ENCODE measurements at regions not wholly inside any gene's neighbourhood (a gene's known extent, or its start where the extent isn't known, plus 50 kb on each side); places are given as distances from the start of the nearest gene placed in this dataset.

DNA sequence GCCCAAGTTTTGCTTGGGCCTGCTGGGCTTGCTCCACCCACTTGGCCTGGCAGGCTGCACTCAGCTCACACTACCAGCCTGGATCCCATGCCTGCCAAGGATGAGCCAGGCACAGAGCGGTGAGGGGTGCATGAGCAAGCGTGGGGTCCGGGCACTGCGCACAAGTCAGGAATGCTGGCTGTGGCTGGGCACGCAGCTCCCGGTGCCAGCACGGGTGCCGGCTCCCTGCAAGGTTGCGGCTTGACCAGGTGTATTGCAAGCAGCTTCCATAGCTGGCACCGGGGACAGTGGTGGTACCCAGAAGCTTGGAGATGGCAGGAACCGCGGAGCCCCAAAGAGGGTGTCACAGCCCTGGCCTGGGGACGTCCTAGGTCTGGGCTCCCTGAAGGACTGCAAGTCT lies 224.4 kb upstream of the NRIP1 start:
- H3K27ac Mint-ChIP-seq: no peak overlapping the region
- no peaks in the 10 kb centered on the region for H3K27me3 ChIP-seq (ENCODE audit: control insufficient read depth in 2 of 2, insufficient read depth in 2 of 2, low read length in 2 of 2)
- H3K4me1 ChIP-seq (ENCODE audit: control insufficient read depth in 1 of 2, insufficient read depth in 2 of 2, low read length in 2 of 2): no peaks in the 10 kb centered on the region
- H3K4me2 ChIP-seq (replicated peaks; ENCODE audit: extremely low read depth, low read length, poor library complexity, severe bottlenecking): no peak overlapping the region
- no peaks in the 10 kb centered on the region for H4K20me1 ChIP-seq (ENCODE audit: insufficient read depth, low read length)
- no peaks in the 10 kb centered on the region for H3K27me3 Mint-ChIP-seq (ENCODE audit: low read depth in 3 of 3)
- H3K9me3 ChIP-seq (replicated peaks in 1 of 2; ENCODE audit: control insufficient read depth in 1 of 2, insufficient read depth in 1 of 2, low read length in 2 of 2): no peaks in the 10 kb centered on the region
- H3K9ac ChIP-seq (ENCODE audit: insufficient read depth, low read length, poor library complexity, severe bottlenecking): no peak overlapping the region
- H3K9me3 Mint-ChIP-seq: peaks cover 0 to 12% (median 2%) of the 10 kb centered on the region in 7 donors
- H3K4me3 ChIP-seq (replicated peaks in 1 of 3; ENCODE audit: low read depth in 2 of 3, low read length in 3 of 3): no peak overlapping the region
- no peaks in the 10 kb centered on the region for H3K36me3 Mint-ChIP-seq
- H3K4me1 Mint-ChIP-seq: no peaks in the 10 kb centered on the region
- H3K4me3 Mint-ChIP-seq: no peak overlapping the region
- no peak for DNase-seq
- H3K36me3 ChIP-seq (replicated peaks in 1 of 2; ENCODE audit: control insufficient read depth in 1 of 2, insufficient read depth in 2 of 2, low read length in 2 of 2): no peaks in the 10 kb centered on the region
- TF ChIP-seq, protein P1, sequence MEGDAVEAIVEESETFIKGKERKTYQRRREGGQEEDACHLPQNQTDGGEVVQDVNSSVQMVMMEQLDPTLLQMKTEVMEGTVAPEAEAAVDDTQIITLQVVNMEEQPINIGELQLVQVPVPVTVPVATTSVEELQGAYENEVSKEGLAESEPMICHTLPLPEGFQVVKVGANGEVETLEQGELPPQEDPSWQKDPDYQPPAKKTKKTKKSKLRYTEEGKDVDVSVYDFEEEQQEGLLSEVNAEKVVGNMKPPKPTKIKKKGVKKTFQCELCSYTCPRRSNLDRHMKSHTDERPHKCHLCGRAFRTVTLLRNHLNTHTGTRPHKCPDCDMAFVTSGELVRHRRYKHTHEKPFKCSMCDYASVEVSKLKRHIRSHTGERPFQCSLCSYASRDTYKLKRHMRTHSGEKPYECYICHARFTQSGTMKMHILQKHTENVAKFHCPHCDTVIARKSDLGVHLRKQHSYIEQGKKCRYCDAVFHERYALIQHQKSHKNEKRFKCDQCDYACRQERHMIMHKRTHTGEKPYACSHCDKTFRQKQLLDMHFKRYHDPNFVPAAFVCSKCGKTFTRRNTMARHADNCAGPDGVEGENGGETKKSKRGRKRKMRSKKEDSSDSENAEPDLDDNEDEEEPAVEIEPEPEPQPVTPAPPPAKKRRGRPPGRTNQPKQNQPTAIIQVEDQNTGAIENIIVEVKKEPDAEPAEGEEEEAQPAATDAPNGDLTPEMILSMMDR (IDR thresholded peaks at IDR 0.05): no peak
- intact Hi-C loops (cut with micrococcal nuclease): no loop called here
- no peaks in the 10 kb centered on the region for H3K79me2 ChIP-seq (ENCODE audit: insufficient read depth, low read length)
- no peak overlapping the region for H2AFZ ChIP-seq (ENCODE audit: insufficient read depth, low read depth, low read length, poor library complexity, severe bottlenecking)
- no peak overlapping the region for H3K27ac ChIP-seq (ENCODE audit: low read depth in 1 of 2, low read length in 2 of 2)
- 99% methylated on average over 12 of the region's 13 CpGs for WGBS (ENCODE audit: insufficient coverage)

DNA sequence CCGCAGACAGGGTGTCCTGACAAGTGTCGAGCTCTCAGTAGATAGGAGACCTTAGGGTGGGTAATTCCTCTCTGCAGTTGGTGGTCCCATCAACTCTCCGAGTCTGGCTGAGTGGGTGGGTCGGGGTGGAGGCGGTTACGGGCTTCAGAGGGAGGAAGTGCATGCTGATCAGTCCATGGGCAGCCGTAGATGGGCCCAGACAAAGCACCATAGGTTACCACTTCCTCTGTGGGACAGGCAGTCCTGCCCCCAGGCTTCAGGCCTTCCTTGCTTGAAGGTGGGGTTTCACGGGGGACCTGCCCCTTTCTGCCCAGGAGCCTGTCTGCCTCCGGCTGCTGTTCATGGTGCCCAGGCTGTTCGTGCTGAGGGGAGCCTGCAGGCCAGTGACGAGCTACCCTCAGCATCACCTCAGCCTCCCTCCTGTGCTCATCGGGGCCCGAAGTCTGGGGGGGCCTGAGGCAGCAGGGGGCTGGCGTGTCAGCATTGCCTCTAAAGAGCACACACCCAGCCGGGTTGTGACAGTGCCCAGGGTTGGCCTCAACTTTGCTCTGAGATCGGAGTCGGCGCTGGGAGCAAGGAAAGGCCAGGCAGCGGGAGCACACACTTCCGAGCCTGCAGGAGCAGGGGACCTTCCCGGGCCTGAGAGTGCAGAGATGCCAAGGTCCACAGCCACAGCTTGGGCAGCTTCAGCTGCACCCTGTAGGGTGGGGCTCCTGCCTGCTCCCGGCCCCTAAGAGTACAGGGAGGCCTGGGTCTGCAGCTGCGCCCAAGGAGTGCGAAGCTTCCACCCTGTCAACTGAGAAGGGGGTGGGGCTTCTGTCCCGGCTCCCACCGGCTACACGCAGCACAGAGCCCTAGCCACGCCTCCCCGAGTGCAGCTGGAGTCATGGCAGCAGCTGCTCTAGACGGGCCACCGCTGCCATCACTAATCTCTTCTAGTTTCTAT lies 225.4 kb upstream of the NRIP1 start:
- Mint-ChIP-seq H3K27ac (no peak overlapping the region), H3K36me3 (no peaks in the 10 kb centered on the region), H3K9me3 (peaks cover 0 to 9% (median 2%) of the 10 kb centered on the region in 7 donors), H3K4me3 (no peak overlapping the region), H3K27me3 (ENCODE audit: low read depth in 3 of 3) (no peaks in the 10 kb centered on the region), H3K4me1 (no peaks in the 10 kb centered on the region)
- no peak overlapping the region for H3K27ac ChIP-seq (ENCODE audit: low read depth in 1 of 2, low read length in 2 of 2)
- no peak overlapping the region for H2AFZ ChIP-seq (ENCODE audit: insufficient read depth, low read depth, low read length, poor library complexity, severe bottlenecking)
- no peaks in the 10 kb centered on the region for H3K9me3 ChIP-seq (replicated peaks in 1 of 2; ENCODE audit: control insufficient read depth in 1 of 2, insufficient read depth in 1 of 2, low read length in 2 of 2)
- no peaks in the 10 kb centered on the region for H3K36me3 ChIP-seq (replicated peaks in 1 of 2; ENCODE audit: control insufficient read depth in 1 of 2, insufficient read depth in 2 of 2, low read length in 2 of 2)
- 93% methylated on average over 27 of the region's 31 CpGs for WGBS (ENCODE audit: insufficient coverage)
- no peaks in the 10 kb centered on the region for H3K4me1 ChIP-seq (ENCODE audit: control insufficient read depth in 1 of 2, insufficient read depth in 2 of 2, low read length in 2 of 2)
- no peak overlapping the region for H3K4me3 ChIP-seq (replicated peaks in 1 of 3; ENCODE audit: low read depth in 2 of 3, low read length in 3 of 3)
- TF ChIP-seq, protein P1 (IDR thresholded peaks at IDR 0.05): no peak
- no peaks in the 10 kb centered on the region for H3K79me2 ChIP-seq (ENCODE audit: insufficient read depth, low read length)
- no peak for DNase-seq
- H4K20me1 ChIP-seq (ENCODE audit: insufficient read depth, low read length): no peaks in the 10 kb centered on the region
- intact Hi-C loops (cut with micrococcal nuclease): loop anchor here in 1 of 2 donors (10.0 kb wide), 1 partner anchor 45 kb away; no protein-coding TSS in a partner anchor
- no peak overlapping the region for H3K9ac ChIP-seq (ENCODE audit: insufficient read depth, low read length, poor library complexity, severe bottlenecking)
- H3K27me3 ChIP-seq (ENCODE audit: control insufficient read depth in 2 of 2, insufficient read depth in 2 of 2, low read length in 2 of 2): no peaks in the 10 kb centered on the region
- H3K4me2 ChIP-seq (replicated peaks; ENCODE audit: extremely low read depth, low read length, poor library complexity, severe bottlenecking): no peak overlapping the region

Data from CD14-positive monocyte (primary cell).